SK-N-MC (cell line): ENCODE measurements at regions not wholly inside any gene's neighbourhood (a gene's known extent, or its start where the extent isn't known, plus 50 kb on each side); places are given as distances from the start of the nearest gene placed in this dataset.
A peak's percentile ranks its signal among the peaks of the same experiment; 100 is the strongest.

Experiments
- DNase-seq: peaks from one replicate; pipeline ENCODE4 v3.0.0-alpha.2; 2011; ENCODE audit warnings: low read depth, low spot score
- H3K27ac ChIP-seq: fragments of 200-600 bp; sonication (generic); 2 replicates; pipeline ENCODE4 v1.5.1; 2016; ENCODE audit warnings: mixed run types
- H3K36me3 ChIP-seq: fragments of 200-600 bp; sonication (generic); 2 replicates; pipeline ENCODE4 v1.6.1; 2017; ENCODE audit warnings: antibody characterized with exemption, low read length, mixed read lengths; ENCODE audit not compliant: insufficient read depth
- H3K4me3 ChIP-seq: fragments of 200-600 bp; sonication (generic); 2 replicates; pipeline ENCODE4 v1.5.1; 2016
- H3K9ac ChIP-seq: fragments of 200-600 bp; sonication (generic); 2 replicates; pipeline ENCODE4 v1.8.0; 2017; ENCODE audit warnings: mixed run types, mixed read lengths; ENCODE audit not compliant: insufficient read length
- H3K9me3 ChIP-seq: fragments of 200-600 bp; sonication (generic); 2 replicates; pipeline ENCODE4 v1.6.1; 2017; ENCODE audit warnings: low read depth, mild to moderate bottlenecking, antibody characterized with exemption, low read length, moderate library complexity, mixed read lengths
- EZH2 ChIP-seq: fragments of 200-600 bp; sonication (generic); IDR thresholded peaks from one replicate; pipeline ENCODE4 v1.6.1; 2017; ENCODE audit warnings: antibody characterized with exemption
- FOXP2 ChIP-seq: optimal IDR thresholded peaks from 2 replicates; pipeline ENCODE3; 2011; ENCODE audit warnings: mild to moderate bottlenecking, moderate library complexity; ENCODE audit not compliant: insufficient read depth; ENCODE audit errors: extremely low read length, control extremely low read depth
- POLR2AphosphoS5 ChIP-seq: IDR thresholded peaks from 2 replicates; pipeline ENCODE4 v1.6.1; 2012; ENCODE audit warnings: mild to moderate bottlenecking, low read depth, low read length, borderline replicate concordance

DNA sequence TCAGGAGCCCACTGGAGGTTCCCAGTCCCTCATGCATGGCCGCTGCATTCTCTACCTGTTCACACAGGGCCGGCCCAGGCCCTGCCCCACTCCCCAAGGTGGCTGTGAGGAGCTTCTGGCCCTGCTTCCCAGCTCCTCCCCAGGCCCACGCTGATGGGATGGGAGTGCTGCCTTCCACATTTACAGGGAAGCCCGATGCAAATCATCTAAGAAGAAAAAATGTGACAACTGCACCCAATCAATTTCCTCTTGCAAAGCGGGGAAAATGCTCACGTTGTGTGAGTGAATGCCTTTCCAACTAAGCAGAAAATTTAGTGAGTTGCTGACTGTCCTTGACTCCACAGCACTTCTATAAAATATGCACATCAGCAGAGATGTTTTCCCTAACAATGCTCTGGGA is 485.8 kb upstream of the MGMT start:
- Histone ChIP-seq H3K9ac (no peak overlapping the region), H3K27ac (peak overlapping the region; percentile 56; the same call in 1 of the 2 replicates), H3K9me3 (no peaks in the 10 kb centered on the region), H3K36me3 (no peaks in the 10 kb centered on the region), H3K4me3 (no peak overlapping the region)
- no peak for DNase-seq
- TF ChIP-seq POLR2AphosphoS5, result no peak
- TF ChIP-seq EZH2, result no peak
- TF ChIP-seq FOXP2, result no peak

DNA sequence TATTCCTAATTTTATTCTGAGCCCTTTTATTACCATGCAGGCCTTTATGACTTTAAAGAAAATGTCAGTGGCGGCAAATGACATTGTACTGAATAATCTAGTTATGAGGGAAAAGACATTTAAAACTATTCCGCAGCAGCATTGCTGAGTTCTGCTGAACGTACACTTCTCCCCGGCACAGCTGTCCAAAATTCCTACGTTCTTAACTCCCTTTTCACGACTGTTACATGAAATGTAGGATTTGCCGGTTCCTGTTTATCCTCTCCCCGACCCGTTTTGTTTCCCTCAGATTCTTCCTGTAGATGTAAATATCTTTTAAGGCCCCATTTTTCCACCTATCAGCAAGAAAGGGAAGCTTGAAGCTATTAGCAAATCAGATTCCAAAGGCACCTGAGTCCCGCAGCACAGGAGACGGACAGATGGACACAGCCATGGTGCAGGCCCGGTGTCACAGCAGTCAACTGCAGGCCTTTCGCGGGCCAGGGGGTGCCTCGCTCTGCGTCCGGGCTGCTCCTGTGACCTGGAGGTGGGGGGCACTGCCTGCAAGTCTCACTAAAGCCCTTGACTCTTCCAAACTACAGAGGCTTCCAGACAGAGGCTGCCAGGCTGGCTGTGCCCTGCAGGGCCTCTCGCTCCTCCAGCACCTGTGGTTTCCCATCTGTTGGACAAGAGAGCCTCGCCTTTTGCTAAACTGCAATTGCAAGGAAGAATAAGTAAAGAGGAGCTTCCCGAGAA is 485.0 kb upstream of the MGMT start:
- no peak for TF ChIP-seq EZH2
- no peak for TF ChIP-seq FOXP2
- TF ChIP-seq POLR2AphosphoS5, result no peak
- Histone ChIP-seq H3K9ac (no peak overlapping the region), H3K36me3 (no peaks in the 10 kb centered on the region), H3K27ac (peak overlapping the region; percentile 56; the same call in 1 of the 2 replicates), H3K9me3 (no peaks in the 10 kb centered on the region), H3K4me3 (no peak overlapping the region)
- DNase-seq, result no peak

DNA sequence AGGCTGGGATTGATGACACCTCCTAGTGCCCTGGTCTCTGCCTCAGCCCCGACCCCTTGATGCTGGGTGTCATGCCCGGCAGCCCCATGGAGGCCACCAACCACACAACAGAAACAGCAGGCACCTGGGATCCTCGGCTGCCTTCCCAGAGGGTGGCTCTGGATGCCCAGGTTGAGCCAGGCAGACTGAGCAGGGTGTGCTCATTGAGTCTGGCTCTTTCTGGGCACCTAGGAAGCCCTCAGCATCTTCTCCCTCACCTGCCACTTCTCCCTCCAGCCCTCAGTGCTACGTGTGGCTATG is 484.5 kb upstream of the MGMT start:
- no peaks in the 10 kb centered on the region for H3K36me3 ChIP-seq
- H3K4me3 ChIP-seq, result no peak overlapping the region
- no peak overlapping the region for H3K9ac ChIP-seq
- no peaks in the 10 kb centered on the region for H3K9me3 ChIP-seq
- DNase-seq, result no peak
- TF ChIP-seq POLR2AphosphoS5 (no peak), EZH2 (no peak), FOXP2 (no peak)
- no peak overlapping the region for H3K27ac ChIP-seq

GRCh38 chr10:128985036-128985435 is 482.0 kb upstream of the MGMT start:
- Histone ChIP-seq H3K27ac (no peak overlapping the region), H3K4me3 (no peak overlapping the region), H3K36me3 (no peaks in the 10 kb centered on the region), H3K9ac (no peak overlapping the region), H3K9me3 (no peaks in the 10 kb centered on the region)
- TF ChIP-seq EZH2, result no peak
- TF ChIP-seq FOXP2, result no peak
- TF ChIP-seq POLR2AphosphoS5, result no peak
- no peak for DNase-seq

GRCh38 chr10:128990986-128991385 is 476.1 kb upstream of the MGMT start:
- TF ChIP-seq POLR2AphosphoS5 (no peak), EZH2 (no peak), FOXP2 (no peak)
- no peak overlapping the region for H3K27ac ChIP-seq
- DNase-seq, result no peak
- H3K4me3 ChIP-seq, result no peak overlapping the region
- no peaks in the 10 kb centered on the region for H3K9me3 ChIP-seq
- H3K36me3 ChIP-seq, result no peaks in the 10 kb centered on the region
- H3K9ac ChIP-seq, result no peak overlapping the region

DNA sequence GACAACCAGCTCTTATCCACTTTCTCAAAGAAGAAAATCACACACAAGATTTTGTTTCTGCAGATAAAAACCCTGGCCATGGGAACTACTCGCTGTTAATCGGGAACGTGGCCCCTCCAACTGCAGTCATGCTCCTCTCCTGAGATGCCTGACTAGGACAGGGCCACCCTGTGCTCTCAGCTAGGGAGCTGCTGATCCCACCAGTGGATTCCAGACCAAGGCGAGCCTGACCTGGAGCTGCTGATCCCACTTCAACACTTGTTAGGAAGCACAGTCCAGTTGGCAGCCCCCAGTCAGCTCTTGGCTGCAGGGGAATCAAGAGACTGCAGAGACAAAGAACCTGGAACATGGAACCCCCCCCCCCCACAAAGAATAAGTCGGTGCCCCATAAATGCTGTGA is 474.3 kb upstream of the MGMT start:
- no peak overlapping the region for H3K27ac ChIP-seq
- H3K9ac ChIP-seq, result no peak overlapping the region
- no peak for DNase-seq
- TF ChIP-seq FOXP2, result no peak
- TF ChIP-seq POLR2AphosphoS5, result no peak
- no peak for TF ChIP-seq EZH2
- H3K9me3 ChIP-seq, result no peaks in the 10 kb centered on the region
- H3K36me3 ChIP-seq, result no peaks in the 10 kb centered on the region
- no peak overlapping the region for H3K4me3 ChIP-seq

GRCh38 chr10:128993443-128993842 is 473.6 kb upstream of the MGMT start:
- no peak overlapping the region for H3K9ac ChIP-seq
- H3K36me3 ChIP-seq, result no peaks in the 10 kb centered on the region
- DNase-seq, result no peak
- no peaks in the 10 kb centered on the region for H3K9me3 ChIP-seq
- TF ChIP-seq EZH2 (no peak), POLR2AphosphoS5 (no peak), FOXP2 (no peak)
- H3K4me3 ChIP-seq, result no peak overlapping the region
- H3K27ac ChIP-seq, result no peak overlapping the region

GRCh38 chr10:128993911-128994538 is 473.0 kb upstream of the MGMT start:
- DNase-seq, result no peak
- Histone ChIP-seq H3K4me3 (no peak overlapping the region), H3K36me3 (no peaks in the 10 kb centered on the region), H3K9me3 (no peaks in the 10 kb centered on the region), H3K9ac (no peak overlapping the region), H3K27ac (no peak overlapping the region)
- TF ChIP-seq FOXP2, result no peak
- no peak for TF ChIP-seq EZH2
- no peak for TF ChIP-seq POLR2AphosphoS5
